Thyroid gland (tissue), 4 donors: ENCODE measurements at regions not wholly inside any gene's neighbourhood (a gene's known extent, or its start where the extent isn't known, plus 50 kb on each side); places are given as distances from the start of the nearest gene placed in this dataset.

Source experiments
- DNase-seq, 2 donors: peaks; one replicate each; pipeline ENCODE4 v3.0.0-alpha.2; 2019
- H3K27ac ChIP-seq, 3 donors: fragments of 200-600 bp; sonication (generic); 1 replicate in 2 of 3; 2 replicates in 1 of 3; pipeline ENCODE4 v1.5.1; 2016 to 2019; ENCODE audit warnings: mild to moderate bottlenecking in 1 of 3, moderate library complexity in 1 of 3
- H3K27me3 ChIP-seq: fragments of 200-600 bp; sonication (generic); one replicate; pipeline ENCODE4 v1.5.1; 2019
- H3K36me3 ChIP-seq, 2 donors: fragments of 200-600 bp; sonication (generic); one replicate each; pipeline ENCODE4 v1.5.1; 2016 to 2019
- H3K4me1 ChIP-seq, 2 donors: fragments of 200-600 bp; sonication (generic); one replicate each; pipeline ENCODE4 v1.5.1; 2017 to 2019
- H3K4me3 ChIP-seq, 3 donors: fragments of 200-600 bp; sonication (generic); replicated peaks in 1 of 3; 1 replicate in 2 of 3; 2 replicates in 1 of 3; pipeline ENCODE4 v1.5.1; 2016; ENCODE audit warnings: mild to moderate bottlenecking in 1 of 3
- H3K9me3 ChIP-seq: fragments of 200-600 bp; sonication (generic); one replicate; pipeline ENCODE4 v1.5.1; 2017
- CTCF ChIP-seq, 6 experiments: fragments of 200-600 bp in 3 of 6; fragments of 450-650 bp in 3 of 6; sonication (generic) in 3 of 6; IDR thresholded peaks; one replicate each; pipeline ENCODE4 v1.5.1; 2016 to 2019; ENCODE audit warnings: antibody characterized with exemption in 6 of 6, mild to moderate bottlenecking in 2 of 6, inconsistent platforms in 1 of 6, moderate library complexity in 1 of 6
- POLR2A ChIP-seq, 2 donors: fragments of 450-650 bp; IDR thresholded peaks; one replicate each; pipeline ENCODE4 v1.6.1; 2017; ENCODE audit warnings: antibody characterized with exemption in 2 of 2, mild to moderate bottlenecking in 2 of 2, moderate library complexity in 1 of 2
- WGBS, 2 donors: methylation state at CpG; one replicate each; pipeline ENCODE4 v1.1.5; 2017; 5-methylcytosine and 5-hydroxymethylcytosine counted together
- intact Hi-C: fragments of 100-400 bp; cut with DNase I; formaldehyde crosslinking; loops from one replicate; pipeline ENCODE4 v1.15.1; 2023

GRCh38 chr2:67201521-67201920 is 195.6 kb upstream of the ETAA1 start:
- TF ChIP-seq CTCF (IDR thresholded peaks at IDR 0.05) (no peak), POLR2A (IDR thresholded peaks at IDR 0.05) (no peak)
- no peak for DNase-seq
- no peak overlapping the region for H3K27ac ChIP-seq
- WGBS, 2 donors: 83 to 91% methylated on average over 3 of the region's 3 CpGs
- H3K27me3 ChIP-seq: no peaks in the 10 kb centered on the region
- H3K9me3 ChIP-seq: no peaks in the 10 kb centered on the region
- no peaks in the 10 kb centered on the region for H3K36me3 ChIP-seq
- intact Hi-C loops: no loop called here
- no peak overlapping the region for H3K4me3 ChIP-seq
- no peaks in the 10 kb centered on the region for H3K4me1 ChIP-seq

- Histone ChIP-seq H3K9me3 (no peaks in the 10 kb centered on the region), H3K27me3 (no peaks in the 10 kb centered on the region), H3K27ac (no peak overlapping the region), H3K4me3 (no peak overlapping the region), H3K4me1 (no peaks in the 10 kb centered on the region), H3K36me3 (no peaks in the 10 kb centered on the region)
- intact Hi-C loops: no loop called here
- 92 to 96% methylated on average over 1 of the region's 1 CpG for WGBS, 2 donors
- no peak for TF ChIP-seq POLR2A (IDR thresholded peaks at IDR 0.05)
- TF ChIP-seq CTCF (IDR thresholded peaks at IDR 0.05): no peak
- DNase-seq: no peak
Measured at GRCh38 chr2:67204349-67204748, 192.8 kb upstream of the ETAA1 start.

- Histone ChIP-seq H3K4me1 (no peaks in the 10 kb centered on the region), H3K9me3 (no peaks in the 10 kb centered on the region), H3K4me3 (no peak overlapping the region), H3K27me3 (no peaks in the 10 kb centered on the region), H3K27ac (no peak overlapping the region), H3K36me3 (no peaks in the 10 kb centered on the region)
- TF ChIP-seq CTCF (IDR thresholded peaks at IDR 0.05) (no peak), POLR2A (IDR thresholded peaks at IDR 0.05) (no peak)
- intact Hi-C loops: no loop called here
- WGBS, 2 donors: 83 to 86% methylated on average over 3 of the region's 3 CpGs
- no peak for DNase-seq
Measured at GRCh38 chr2:67208887-67209500, 188.1 kb upstream of the ETAA1 start.

- WGBS, 2 donors: 75 to 96% methylated on average over 4 of the region's 4 CpGs
- Histone ChIP-seq H3K27me3 (no peaks in the 10 kb centered on the region), H3K36me3 (no peaks in the 10 kb centered on the region), H3K27ac (no peak overlapping the region), H3K9me3 (no peaks in the 10 kb centered on the region), H3K4me3 (no peak overlapping the region), H3K4me1 (no peaks in the 10 kb centered on the region)
- DNase-seq: no peak
- TF ChIP-seq CTCF (IDR thresholded peaks at IDR 0.05) (no peak), POLR2A (IDR thresholded peaks at IDR 0.05) (no peak)
- intact Hi-C loops: no loop called here
Measured at GRCh38 chr2:67210430-67210829, 186.7 kb upstream of the ETAA1 start.

GRCh38 chr2:67212203-67212602 is 184.9 kb upstream of the ETAA1 start:
- no peak for TF ChIP-seq POLR2A (IDR thresholded peaks at IDR 0.05)
- TF ChIP-seq CTCF (IDR thresholded peaks at IDR 0.05): no peak
- Histone ChIP-seq H3K4me1 (no peaks in the 10 kb centered on the region), H3K27ac (no peak overlapping the region), H3K9me3 (no peaks in the 10 kb centered on the region), H3K27me3 (no peaks in the 10 kb centered on the region), H3K4me3 (no peak overlapping the region), H3K36me3 (no peaks in the 10 kb centered on the region)
- WGBS, 2 donors: 83 to 91% methylated on average over 1 of the region's 1 CpG
- intact Hi-C loops: no loop called here
- no peak for DNase-seq
